ENCODE measurements at regions not wholly inside any gene's neighbourhood (a gene's known extent, or its start where the extent isn't known, plus 50 kb on each side); places are given as distances from the start of the nearest gene placed in this dataset.

DNA sequence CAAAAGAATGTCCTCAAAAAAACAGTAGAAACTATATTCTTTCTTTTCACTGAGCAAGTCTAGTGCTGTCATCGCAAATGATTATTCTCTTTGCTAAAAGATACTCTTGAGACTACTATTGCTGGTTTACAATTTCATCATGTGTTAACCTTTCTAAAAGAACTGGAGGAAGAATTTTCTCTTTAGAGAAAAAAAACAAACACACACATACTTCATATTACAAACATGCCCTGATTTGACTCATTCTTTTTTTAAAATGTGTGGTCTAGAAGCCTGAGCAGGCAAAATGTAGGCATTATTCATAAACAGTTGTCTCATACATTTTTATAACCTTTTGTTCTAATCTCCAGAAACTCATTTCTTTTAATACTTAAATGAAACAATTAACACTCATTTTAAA lies 60.6 kb upstream of the FAT4 start:
- TF ChIP-seq, protein P1, sequence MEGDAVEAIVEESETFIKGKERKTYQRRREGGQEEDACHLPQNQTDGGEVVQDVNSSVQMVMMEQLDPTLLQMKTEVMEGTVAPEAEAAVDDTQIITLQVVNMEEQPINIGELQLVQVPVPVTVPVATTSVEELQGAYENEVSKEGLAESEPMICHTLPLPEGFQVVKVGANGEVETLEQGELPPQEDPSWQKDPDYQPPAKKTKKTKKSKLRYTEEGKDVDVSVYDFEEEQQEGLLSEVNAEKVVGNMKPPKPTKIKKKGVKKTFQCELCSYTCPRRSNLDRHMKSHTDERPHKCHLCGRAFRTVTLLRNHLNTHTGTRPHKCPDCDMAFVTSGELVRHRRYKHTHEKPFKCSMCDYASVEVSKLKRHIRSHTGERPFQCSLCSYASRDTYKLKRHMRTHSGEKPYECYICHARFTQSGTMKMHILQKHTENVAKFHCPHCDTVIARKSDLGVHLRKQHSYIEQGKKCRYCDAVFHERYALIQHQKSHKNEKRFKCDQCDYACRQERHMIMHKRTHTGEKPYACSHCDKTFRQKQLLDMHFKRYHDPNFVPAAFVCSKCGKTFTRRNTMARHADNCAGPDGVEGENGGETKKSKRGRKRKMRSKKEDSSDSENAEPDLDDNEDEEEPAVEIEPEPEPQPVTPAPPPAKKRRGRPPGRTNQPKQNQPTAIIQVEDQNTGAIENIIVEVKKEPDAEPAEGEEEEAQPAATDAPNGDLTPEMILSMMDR (IDR thresholded peaks at IDR 0.05; ENCODE audit: low read depth, low read length, poor library complexity, severe bottlenecking): no peak
- no peak for TF ChIP-seq EZH2phosphoT487 (IDR thresholded peaks at IDR 0.05; ENCODE audit: borderline replicate concordance, low read length)

Data from DOHH2 (cell line).